IMR-90 (cell line): ENCODE measurements at regions not wholly inside any gene's neighbourhood (a gene's known extent, or its start where the extent isn't known, plus 50 kb on each side); places are given as distances from the start of the nearest gene placed in this dataset.

Experiments
- CEBPB ChIP-seq: IDR thresholded peaks from 2 replicates; pipeline ENCODE4 v1.6.1; 2012; ENCODE audit warnings: low read depth, low read length, improper control_type of control experiment
- CHD1 ChIP-seq: IDR thresholded peaks from 2 replicates; pipeline ENCODE4 v1.6.1; 2012; ENCODE audit warnings: low read depth, low read length, improper control_type of control experiment
- MAFK ChIP-seq: IDR thresholded peaks from 2 replicates; pipeline ENCODE4 v1.6.1; 2012; ENCODE audit warnings: low read depth, low read length, improper control_type of control experiment
- MAZ ChIP-seq: IDR thresholded peaks from 2 replicates; pipeline ENCODE4 v1.6.1; 2012; ENCODE audit warnings: low read depth, mild to moderate bottlenecking, low read length, improper control_type of control experiment, moderate library complexity, borderline replicate concordance
- MXI1 ChIP-seq: IDR thresholded peaks from 2 replicates; pipeline ENCODE4 v1.6.1; 2012; ENCODE audit warnings: low read depth, mild to moderate bottlenecking, low read length, moderate library complexity, borderline replicate concordance
- NFE2L2 ChIP-seq: fragments of 150-350 bp; IDR thresholded peaks from 2 replicates; pipeline ENCODE4 v1.6.1; 2016; ENCODE audit warnings: low read depth, mild to moderate bottlenecking, low read length
- POLR2A ChIP-seq: IDR thresholded peaks from 2 replicates; pipeline ENCODE4 v1.6.1; 2012; ENCODE audit warnings: mild to moderate bottlenecking, low read depth, low read length
- RAD21 ChIP-seq: IDR thresholded peaks from 2 replicates; pipeline ENCODE4 v1.6.1; 2012; ENCODE audit warnings: low read length, improper control_type of control experiment
- RCOR1 ChIP-seq: IDR thresholded peaks from 2 replicates; pipeline ENCODE4 v1.6.1; 2012; ENCODE audit warnings: mild to moderate bottlenecking, low read length, improper control_type of control experiment; ENCODE audit not compliant: insufficient replicate concordance
- SMC3 ChIP-seq: fragments of 150-350 bp; IDR thresholded peaks from 2 replicates; pipeline ENCODE4 v1.6.1; 2016; ENCODE audit warnings: low read depth, mild to moderate bottlenecking, antibody characterized with exemption, low read length, moderate library complexity
- TF ChIP-seq, protein P1 (sequence below): conservative IDR thresholded peaks from 2 replicates; pipeline ENCODE4 v1.5.1; 2012; ENCODE audit warnings: mild to moderate bottlenecking, low read depth, low read length, improper control_type of control experiment
- TF ChIP-seq, protein P2 (sequence below): fragments of 150-350 bp; IDR thresholded peaks from 2 replicates; pipeline ENCODE4 v1.6.1; 2016; ENCODE audit warnings: low read depth, mild to moderate bottlenecking, low read length, moderate library complexity, borderline replicate concordance
- TF ChIP-seq, protein P3 (sequence below): fragments of 150-350 bp; IDR thresholded peaks from 2 replicates; pipeline ENCODE4 v1.6.1; 2017; ENCODE audit warnings: mild to moderate bottlenecking, antibody characterized with exemption, low read length, low read depth

DNA sequence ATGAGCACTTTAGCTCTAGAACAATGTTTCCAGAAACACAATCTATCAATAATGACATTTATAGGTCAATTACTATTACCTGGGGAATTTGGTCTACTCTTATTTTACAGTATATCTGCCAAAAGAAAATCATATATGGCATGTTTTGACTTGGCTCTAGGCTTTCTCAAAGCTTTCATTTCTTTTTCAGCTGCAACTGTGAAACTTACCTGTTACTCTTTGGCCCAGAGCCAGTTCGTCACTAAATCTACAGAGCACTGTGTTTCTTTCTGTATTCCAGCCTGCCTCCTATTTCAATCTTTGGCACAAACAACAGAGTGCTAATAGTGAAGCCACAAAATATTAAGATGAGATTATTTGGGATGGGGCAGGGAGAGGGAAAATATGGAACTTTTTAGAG lies 76.0 kb downstream of the P2RY1 start:
- TF ChIP-seq, protein P1, sequence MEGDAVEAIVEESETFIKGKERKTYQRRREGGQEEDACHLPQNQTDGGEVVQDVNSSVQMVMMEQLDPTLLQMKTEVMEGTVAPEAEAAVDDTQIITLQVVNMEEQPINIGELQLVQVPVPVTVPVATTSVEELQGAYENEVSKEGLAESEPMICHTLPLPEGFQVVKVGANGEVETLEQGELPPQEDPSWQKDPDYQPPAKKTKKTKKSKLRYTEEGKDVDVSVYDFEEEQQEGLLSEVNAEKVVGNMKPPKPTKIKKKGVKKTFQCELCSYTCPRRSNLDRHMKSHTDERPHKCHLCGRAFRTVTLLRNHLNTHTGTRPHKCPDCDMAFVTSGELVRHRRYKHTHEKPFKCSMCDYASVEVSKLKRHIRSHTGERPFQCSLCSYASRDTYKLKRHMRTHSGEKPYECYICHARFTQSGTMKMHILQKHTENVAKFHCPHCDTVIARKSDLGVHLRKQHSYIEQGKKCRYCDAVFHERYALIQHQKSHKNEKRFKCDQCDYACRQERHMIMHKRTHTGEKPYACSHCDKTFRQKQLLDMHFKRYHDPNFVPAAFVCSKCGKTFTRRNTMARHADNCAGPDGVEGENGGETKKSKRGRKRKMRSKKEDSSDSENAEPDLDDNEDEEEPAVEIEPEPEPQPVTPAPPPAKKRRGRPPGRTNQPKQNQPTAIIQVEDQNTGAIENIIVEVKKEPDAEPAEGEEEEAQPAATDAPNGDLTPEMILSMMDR = no peak
- TF ChIP-seq POLR2A (no peak), CHD1 (no peak), CEBPB (no peak), MAFK (no peak), RAD21 (no peak), MXI1 (no peak), RCOR1 (no peak), SMC3 (no peak), MAZ (no peak), NFE2L2 (no peak)
- TF ChIP-seq, protein P2, sequence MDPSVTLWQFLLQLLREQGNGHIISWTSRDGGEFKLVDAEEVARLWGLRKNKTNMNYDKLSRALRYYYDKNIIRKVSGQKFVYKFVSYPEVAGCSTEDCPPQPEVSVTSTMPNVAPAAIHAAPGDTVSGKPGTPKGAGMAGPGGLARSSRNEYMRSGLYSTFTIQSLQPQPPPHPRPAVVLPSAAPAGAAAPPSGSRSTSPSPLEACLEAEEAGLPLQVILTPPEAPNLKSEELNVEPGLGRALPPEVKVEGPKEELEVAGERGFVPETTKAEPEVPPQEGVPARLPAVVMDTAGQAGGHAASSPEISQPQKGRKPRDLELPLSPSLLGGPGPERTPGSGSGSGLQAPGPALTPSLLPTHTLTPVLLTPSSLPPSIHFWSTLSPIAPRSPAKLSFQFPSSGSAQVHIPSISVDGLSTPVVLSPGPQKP = no peak
- TF ChIP-seq, protein P3, sequence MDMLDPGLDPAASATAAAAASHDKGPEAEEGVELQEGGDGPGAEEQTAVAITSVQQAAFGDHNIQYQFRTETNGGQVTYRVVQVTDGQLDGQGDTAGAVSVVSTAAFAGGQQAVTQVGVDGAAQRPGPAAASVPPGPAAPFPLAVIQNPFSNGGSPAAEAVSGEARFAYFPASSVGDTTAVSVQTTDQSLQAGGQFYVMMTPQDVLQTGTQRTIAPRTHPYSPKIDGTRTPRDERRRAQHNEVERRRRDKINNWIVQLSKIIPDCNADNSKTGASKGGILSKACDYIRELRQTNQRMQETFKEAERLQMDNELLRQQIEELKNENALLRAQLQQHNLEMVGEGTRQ = no peak
